NT2/D1 (cell line): ENCODE measurements at regions not wholly inside any gene's neighbourhood (a gene's known extent, or its start where the extent isn't known, plus 50 kb on each side); places are given as distances from the start of the nearest gene placed in this dataset.

ENCODE experiments used
- SUZ12 ChIP-seq: IDR thresholded peaks from 2 replicates; pipeline ENCODE4 v1.6.1; 2011; ENCODE audit not compliant: insufficient read length, insufficient read depth; ENCODE audit errors: extremely low read depth
- YY1 ChIP-seq: IDR thresholded peaks from 2 replicates; pipeline ENCODE4 v1.6.1; 2011; ENCODE audit not compliant: insufficient read length, insufficient read depth

GRCh38 chr6:163837691-163838431 is 423.3 kb downstream of the QKI start:
- TF ChIP-seq YY1 (no peak), SUZ12 (no peak)
